ENCODE measurements at regions not wholly inside any gene's neighbourhood (a gene's known extent, or its start where the extent isn't known, plus 50 kb on each side); places are given as distances from the start of the nearest gene placed in this dataset.

- no peak for TF ChIP-seq NR2C2 (CRISPR knock-in tag; IDR thresholded peaks at IDR 0.05)
- TF ChIP-seq, protein P1, sequence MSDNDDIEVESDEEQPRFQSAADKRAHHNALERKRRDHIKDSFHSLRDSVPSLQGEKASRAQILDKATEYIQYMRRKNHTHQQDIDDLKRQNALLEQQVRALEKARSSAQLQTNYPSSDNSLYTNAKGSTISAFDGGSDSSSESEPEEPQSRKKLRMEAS (CRISPR knock-in tag; IDR thresholded peaks at IDR 0.05): no peak
- TF ChIP-seq HMGA2 (CRISPR knock-in tag; IDR thresholded peaks at IDR 0.05): no peak
- TF ChIP-seq ATF2 (CRISPR knock-in tag; IDR thresholded peaks at IDR 0.05; ENCODE audit: borderline replicate concordance, low read depth): no peak
- TF ChIP-seq, protein P2, sequence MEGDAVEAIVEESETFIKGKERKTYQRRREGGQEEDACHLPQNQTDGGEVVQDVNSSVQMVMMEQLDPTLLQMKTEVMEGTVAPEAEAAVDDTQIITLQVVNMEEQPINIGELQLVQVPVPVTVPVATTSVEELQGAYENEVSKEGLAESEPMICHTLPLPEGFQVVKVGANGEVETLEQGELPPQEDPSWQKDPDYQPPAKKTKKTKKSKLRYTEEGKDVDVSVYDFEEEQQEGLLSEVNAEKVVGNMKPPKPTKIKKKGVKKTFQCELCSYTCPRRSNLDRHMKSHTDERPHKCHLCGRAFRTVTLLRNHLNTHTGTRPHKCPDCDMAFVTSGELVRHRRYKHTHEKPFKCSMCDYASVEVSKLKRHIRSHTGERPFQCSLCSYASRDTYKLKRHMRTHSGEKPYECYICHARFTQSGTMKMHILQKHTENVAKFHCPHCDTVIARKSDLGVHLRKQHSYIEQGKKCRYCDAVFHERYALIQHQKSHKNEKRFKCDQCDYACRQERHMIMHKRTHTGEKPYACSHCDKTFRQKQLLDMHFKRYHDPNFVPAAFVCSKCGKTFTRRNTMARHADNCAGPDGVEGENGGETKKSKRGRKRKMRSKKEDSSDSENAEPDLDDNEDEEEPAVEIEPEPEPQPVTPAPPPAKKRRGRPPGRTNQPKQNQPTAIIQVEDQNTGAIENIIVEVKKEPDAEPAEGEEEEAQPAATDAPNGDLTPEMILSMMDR (IDR thresholded peaks at IDR 0.05): no peak
- no peak for TF ChIP-seq ATF3 (CRISPR knock-in tag; conservative IDR thresholded peaks at IDR 0.05)
- no peak for TF ChIP-seq CBFB (CRISPR knock-in tag; IDR thresholded peaks at IDR 0.05; ENCODE audit: low read depth)
These were observed 52.5 kb upstream of the UQCRFS1 start for GRCh38 chr19:29265436-29265835.

Measured in WTC11 (cell line).